Keratinocyte (primary cell): ENCODE measurements at regions not wholly inside any gene's neighbourhood (a gene's known extent, or its start where the extent isn't known, plus 50 kb on each side); places are given as distances from the start of the nearest gene placed in this dataset.

Experiments
- DNase-seq: peaks from one replicate; pipeline ENCODE4 v3.0.0-alpha.2; 2011; ENCODE audit warnings: low read depth, missing footprints, low spot score
- FAIRE-seq: peaks from 2 replicates; lab custom pipeline; 2011; peaks lifted over from hg19 to GRCh38; lab: Jason Lieb, UNC
- H2AFZ ChIP-seq: 2 replicates; pipeline ENCODE4 v1.6.0; 2012; ENCODE audit warnings: low read length, control low read depth, inconsistent platforms; ENCODE audit not compliant: control insufficient read depth
- H3K27ac ChIP-seq: 2 replicates; pipeline ENCODE4 v1.5.1; 2011; ENCODE audit warnings: low read length; ENCODE audit not compliant: control insufficient read depth, insufficient read depth
- H3K27me3 ChIP-seq: 3 replicates; pipeline ENCODE4 v1.6.0; 2011; ENCODE audit warnings: low read length; ENCODE audit not compliant: control insufficient read depth, insufficient read depth; ENCODE audit errors: extremely low read depth
- H3K36me3 ChIP-seq, 2 experiments: 2 replicates in 1 of 2; 3 replicates in 1 of 2; pipeline ENCODE4 v1.5.1; 2011; ENCODE audit warnings: low read length in 2 of 2, mild to moderate bottlenecking in 1 of 2; ENCODE audit not compliant: control insufficient read depth in 2 of 2, insufficient read depth in 2 of 2; ENCODE audit errors: extremely low read depth in 1 of 2
- H3K4me1 ChIP-seq: 3 replicates; pipeline ENCODE4 v1.5.1; 2011; ENCODE audit warnings: low read length; ENCODE audit not compliant: control insufficient read depth, insufficient read depth; ENCODE audit errors: extremely low read depth
- H3K4me2 ChIP-seq: 3 replicates; pipeline ENCODE4 v1.6.0; 2011; ENCODE audit warnings: low read depth, low read length; ENCODE audit not compliant: control insufficient read depth, insufficient read depth; ENCODE audit errors: extremely low read depth
- H3K4me3 ChIP-seq, 3 experiments: fragments of 200-600 bp in 1 of 3; sonication (generic) in 1 of 3; 2 replicates in 2 of 3; 3 replicates in 1 of 3; pipeline ENCODE4 v1.5.1; 2011 to 2016; ENCODE audit warnings: low read length in 3 of 3, mild to moderate bottlenecking in 3 of 3, control low read depth in 2 of 3, inconsistent platforms in 1 of 3, low read depth in 1 of 3, mixed read lengths in 1 of 3, mixed run types in 1 of 3, moderate library complexity in 1 of 3; ENCODE audit not compliant: control insufficient read depth in 2 of 3, insufficient read depth in 2 of 3; ENCODE audit errors: extremely low read depth in 1 of 3
- H3K79me2 ChIP-seq: 2 replicates; pipeline ENCODE4 v1.6.0; 2012; ENCODE audit warnings: low read length; ENCODE audit not compliant: control insufficient read depth, insufficient read depth
- H3K9ac ChIP-seq: 3 replicates; pipeline ENCODE4 v1.6.0; 2011; ENCODE audit warnings: low read length; ENCODE audit not compliant: control insufficient read depth, insufficient read depth; ENCODE audit errors: extremely low read depth
- H3K9me1 ChIP-seq: 3 replicates; pipeline ENCODE4 v1.6.0; 2011; ENCODE audit warnings: low read length; ENCODE audit not compliant: control insufficient read depth, insufficient read depth; ENCODE audit errors: extremely low read depth
- H3K9me3 ChIP-seq: 2 replicates; pipeline ENCODE4 v1.5.1; 2012; ENCODE audit warnings: low read depth, low read length; ENCODE audit not compliant: control insufficient read depth
- H4K20me1 ChIP-seq: 3 replicates; pipeline ENCODE4 v1.6.0; 2011; ENCODE audit warnings: low read length; ENCODE audit not compliant: control insufficient read depth, insufficient read depth; ENCODE audit errors: extremely low read depth
- EZH2 ChIP-seq: IDR thresholded peaks from one replicate; pipeline ENCODE4 v1.6.1; 2012; ENCODE audit warnings: inconsistent platforms, mild to moderate bottlenecking, low read length, moderate library complexity
- dilution Hi-C: fragments of 300-500 bp; cut with MboI; formaldehyde crosslinking; loops from one replicate; pipeline ENCODE4 v1.7.0; 2020; ENCODE audit warnings: low sequenced_read_pairs; ENCODE audit not compliant: extremely low pct_ligation_motif_present
- TF ChIP-seq, protein P1 (sequence below), 3 experiments: IDR thresholded peaks in 1 of 3; conservative IDR thresholded peaks in 1 of 3; optimal IDR thresholded peaks in 1 of 3; 2 replicates in 2 of 3; 3 replicates in 1 of 3; pipeline versions ENCODE3 to v1.5.1; 2011; ENCODE audit warnings: low read length in 3 of 3, mild to moderate bottlenecking in 3 of 3, moderate library complexity in 2 of 3, control low read depth in 1 of 3, inconsistent platforms in 1 of 3; ENCODE audit not compliant: insufficient read depth in 2 of 3; ENCODE audit errors: extremely low read depth in 1 of 3

DNA sequence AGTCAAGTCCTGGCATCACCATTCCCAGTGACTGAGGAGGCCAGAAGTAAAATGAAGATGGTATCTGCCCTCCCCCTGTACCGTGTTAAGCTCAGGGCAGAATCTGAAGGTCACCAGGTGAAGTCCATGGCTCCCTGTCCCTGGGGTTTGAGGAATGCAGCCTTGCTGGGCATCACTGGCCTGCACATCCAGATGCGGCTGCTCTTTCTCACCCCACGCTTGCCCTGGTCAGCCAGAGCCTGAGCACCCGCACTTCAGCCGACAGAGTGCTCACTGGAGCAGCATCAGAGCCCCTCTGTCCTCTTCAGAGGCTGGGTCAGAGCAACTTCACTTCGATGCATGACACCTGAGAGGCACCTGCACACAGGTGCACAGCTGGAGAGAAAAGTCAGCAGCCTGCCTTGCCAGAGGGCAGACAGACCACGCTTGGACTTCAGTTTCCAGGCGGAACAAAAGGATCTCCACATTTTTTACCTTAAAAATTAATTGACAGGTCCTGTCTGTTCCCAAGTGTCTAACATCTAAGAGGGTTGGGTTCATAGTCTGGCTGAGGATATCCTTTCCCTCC lies 267.3 kb downstream of the ANAPC1 start:
- Histone ChIP-seq H3K9me1 (no peaks in the 10 kb centered on the region), H3K9ac (no peak overlapping the region), H3K9me3 (no peaks in the 10 kb centered on the region), H4K20me1 (no peaks in the 10 kb centered on the region), H3K4me2 (no peak overlapping the region), H3K79me2 (no peaks in the 10 kb centered on the region), H3K4me1 (peaks cover 21% of the 10 kb centered on the region), H3K27me3 (no peaks in the 10 kb centered on the region), H3K27ac (no peak overlapping the region), H2AFZ (no peak overlapping the region), H3K4me3 (no peak overlapping the region), H3K36me3 (no peaks in the 10 kb centered on the region)
- DNase-seq = no peak
- dilution Hi-C loops = no loop called here
- no peak for TF ChIP-seq EZH2
- TF ChIP-seq, protein P1, sequence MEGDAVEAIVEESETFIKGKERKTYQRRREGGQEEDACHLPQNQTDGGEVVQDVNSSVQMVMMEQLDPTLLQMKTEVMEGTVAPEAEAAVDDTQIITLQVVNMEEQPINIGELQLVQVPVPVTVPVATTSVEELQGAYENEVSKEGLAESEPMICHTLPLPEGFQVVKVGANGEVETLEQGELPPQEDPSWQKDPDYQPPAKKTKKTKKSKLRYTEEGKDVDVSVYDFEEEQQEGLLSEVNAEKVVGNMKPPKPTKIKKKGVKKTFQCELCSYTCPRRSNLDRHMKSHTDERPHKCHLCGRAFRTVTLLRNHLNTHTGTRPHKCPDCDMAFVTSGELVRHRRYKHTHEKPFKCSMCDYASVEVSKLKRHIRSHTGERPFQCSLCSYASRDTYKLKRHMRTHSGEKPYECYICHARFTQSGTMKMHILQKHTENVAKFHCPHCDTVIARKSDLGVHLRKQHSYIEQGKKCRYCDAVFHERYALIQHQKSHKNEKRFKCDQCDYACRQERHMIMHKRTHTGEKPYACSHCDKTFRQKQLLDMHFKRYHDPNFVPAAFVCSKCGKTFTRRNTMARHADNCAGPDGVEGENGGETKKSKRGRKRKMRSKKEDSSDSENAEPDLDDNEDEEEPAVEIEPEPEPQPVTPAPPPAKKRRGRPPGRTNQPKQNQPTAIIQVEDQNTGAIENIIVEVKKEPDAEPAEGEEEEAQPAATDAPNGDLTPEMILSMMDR (optimal IDR thresholded peaks at IDR 0.05 in 1 of 3, IDR thresholded peaks at IDR 0.05 in 1 of 3, conservative IDR thresholded peaks at IDR 0.05 in 1 of 3; ENCODE audit: extremely low read depth in 1 of 3, insufficient read depth in 2 of 3, low read length in 3 of 3) = no peak
- FAIRE-seq = no peak

DNA sequence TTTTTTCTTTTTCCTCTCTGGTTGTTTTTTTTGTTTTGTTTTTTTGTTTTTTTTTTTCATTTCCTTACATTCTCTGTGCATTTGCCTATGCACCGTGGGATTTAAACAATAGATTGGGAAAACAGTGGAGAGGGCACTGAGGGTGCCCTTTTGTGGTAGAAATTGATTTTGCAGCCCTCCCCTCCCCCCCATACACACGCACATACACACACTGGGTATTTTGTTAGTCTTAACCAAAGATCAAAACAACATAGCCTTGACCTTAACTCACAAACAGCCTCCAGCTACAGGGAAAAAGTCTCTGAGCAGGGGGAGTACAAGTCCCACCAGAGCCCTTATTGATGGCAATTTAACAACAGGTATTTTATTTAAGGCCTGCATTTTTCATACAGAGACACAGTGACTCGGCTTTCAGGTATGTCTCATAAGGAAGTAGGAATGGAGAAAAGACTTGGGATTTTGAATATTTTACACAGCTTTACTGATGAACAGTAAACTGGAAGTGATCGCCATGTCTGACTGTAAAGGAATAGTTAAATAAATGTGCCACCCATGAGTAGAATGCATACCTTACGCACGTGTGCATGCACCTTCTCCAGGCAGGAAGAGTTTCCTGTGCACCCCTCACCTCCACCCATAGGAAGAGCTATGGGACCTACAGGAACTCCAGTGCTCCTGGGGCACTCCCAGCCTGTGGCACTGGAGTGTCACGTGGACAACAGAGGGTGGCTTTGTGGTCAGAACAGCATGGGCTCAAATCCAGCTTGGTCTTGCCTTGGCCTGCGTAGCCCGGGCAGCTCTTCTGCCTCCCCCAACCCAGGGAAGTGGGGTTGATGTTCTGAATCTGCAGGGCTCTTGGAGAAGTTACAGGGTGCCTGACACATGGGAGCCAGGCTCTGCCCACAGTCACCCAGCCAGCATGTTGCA lies 266.4 kb downstream of the ANAPC1 start:
- TF ChIP-seq EZH2 = no peak
- TF ChIP-seq, protein P1 (optimal IDR thresholded peaks at IDR 0.05 in 1 of 3, IDR thresholded peaks at IDR 0.05 in 1 of 3, conservative IDR thresholded peaks at IDR 0.05 in 1 of 3; ENCODE audit: extremely low read depth in 1 of 3, insufficient read depth in 2 of 3, low read length in 3 of 3) = peak in 1 of 3 experiments; percentile 13
- Histone ChIP-seq H3K9me3 (no peaks in the 10 kb centered on the region), H3K27ac (no peak overlapping the region), H3K9me1 (no peaks in the 10 kb centered on the region), H3K79me2 (no peaks in the 10 kb centered on the region), H2AFZ (peak overlapping the region; percentile 57), H3K4me2 (peak overlapping the region; percentile 59), H3K4me3 (peak overlapping the region in 1 of 3 experiments; percentile 1), H3K4me1 (peaks cover 24% of the 10 kb centered on the region), H3K36me3 (no peaks in the 10 kb centered on the region), H4K20me1 (no peaks in the 10 kb centered on the region), H3K9ac (no peak overlapping the region), H3K27me3 (no peaks in the 10 kb centered on the region)
- FAIRE-seq (peak; percentile 34), DNase-seq (peak; percentile 17)
- dilution Hi-C loops = no loop called here
